Tibial nerve (tissue), 4 donors: ENCODE measurements at regions not wholly inside any gene's neighbourhood (a gene's known extent, or its start where the extent isn't known, plus 50 kb on each side); places are given as distances from the start of the nearest gene placed in this dataset.

Experiments
- DNase-seq, 2 donors: peaks; one replicate each; pipeline ENCODE4 v3.0.0-alpha.2; 2019; ENCODE audit warnings: low spot score in 2 of 2
- H3K27ac ChIP-seq, 4 donors: fragments of 200-600 bp; sonication (generic) in 3 of 4; one replicate each; pipeline ENCODE4 v1.5.1; 2017 to 2019; ENCODE audit warnings: mild to moderate bottlenecking in 1 of 4
- H3K27me3 ChIP-seq, 2 donors: fragments of 200-600 bp; sonication (generic) in 1 of 2; one replicate each; pipeline versions ENCODE4 v1.5.1 to v1.6.0; 2017 to 2019
- H3K36me3 ChIP-seq, 3 donors: fragments of 200-600 bp; sonication (generic); one replicate each; pipeline ENCODE4 v1.5.1; 2018 to 2019
- H3K4me1 ChIP-seq, 4 donors: fragments of 200-600 bp; sonication (generic) in 3 of 4; one replicate each; pipeline ENCODE4 v1.5.1; 2017 to 2019
- H3K4me3 ChIP-seq, 4 donors: fragments of 200-600 bp; sonication (generic) in 3 of 4; one replicate each; pipeline ENCODE4 v1.5.1; 2017 to 2019; ENCODE audit warnings: mild to moderate bottlenecking in 1 of 4, moderate library complexity in 1 of 4
- H3K9me3 ChIP-seq, 4 donors: fragments of 200-600 bp; sonication (generic) in 3 of 4; one replicate each; pipeline ENCODE4 v1.5.1; 2017 to 2019
- CTCF ChIP-seq, 5 experiments: fragments of 200-600 bp in 3 of 5; fragments of 450-650 bp in 2 of 5; sonication (generic) in 3 of 5; IDR thresholded peaks; one replicate each; pipeline ENCODE4 v1.5.1; 2016 to 2019; ENCODE audit warnings: antibody characterized with exemption in 5 of 5, mild to moderate bottlenecking in 3 of 5, moderate library complexity in 2 of 5
- EP300 ChIP-seq, 2 donors: sonication (generic); formaldehyde crosslinking; IDR thresholded peaks; one replicate each; pipeline ENCODE4 v1.6.1; 2017; ENCODE audit warnings: antibody characterized with exemption in 2 of 2, mild to moderate bottlenecking in 1 of 2
- POLR2A ChIP-seq, 2 donors: fragments of 450-650 bp; IDR thresholded peaks; one replicate each; pipeline ENCODE4 v1.6.1; 2017; ENCODE audit warnings: antibody characterized with exemption in 2 of 2, mild to moderate bottlenecking in 2 of 2, moderate library complexity in 2 of 2
- WGBS, 2 donors: methylation state at CpG; one replicate each; pipeline ENCODE4 v1.1.5; 2018; 5-methylcytosine and 5-hydroxymethylcytosine counted together

GRCh38 chr6:9540126-9540525, 874.7 kb downstream of the TFAP2A start:
- DNase-seq: no peak
- Histone ChIP-seq H3K27me3 (no peaks in the 10 kb centered on the region), H3K4me3 (no peak overlapping the region), H3K9me3 (no peaks in the 10 kb centered on the region), H3K4me1 (no peaks in the 10 kb centered on the region), H3K36me3 (no peaks in the 10 kb centered on the region), H3K27ac (no peak overlapping the region)
- TF ChIP-seq EP300 (IDR thresholded peaks at IDR 0.05) (no peak), CTCF (IDR thresholded peaks at IDR 0.05) (no peak), POLR2A (IDR thresholded peaks at IDR 0.05) (no peak)

GRCh38 chr6:9539231-9539755, 875.6 kb downstream of the TFAP2A start:
- Histone ChIP-seq H3K4me3 (no peak overlapping the region), H3K36me3 (no peaks in the 10 kb centered on the region), H3K27me3 (no peaks in the 10 kb centered on the region), H3K9me3 (no peaks in the 10 kb centered on the region), H3K27ac (no peak overlapping the region), H3K4me1 (no peaks in the 10 kb centered on the region)
- WGBS, 2 donors: 53 to 62% methylated on average over 4 of the region's 4 CpGs
- TF ChIP-seq EP300 (IDR thresholded peaks at IDR 0.05): no peak
- TF ChIP-seq CTCF (IDR thresholded peaks at IDR 0.05): no peak
- no peak for TF ChIP-seq POLR2A (IDR thresholded peaks at IDR 0.05)
- DNase-seq: no peak

- WGBS, 2 donors: 90 to 91% methylated on average over 2 of the region's 2 CpGs
Measured at GRCh38 chr6:9537381-9537780, 877.5 kb downstream of the TFAP2A start.

GRCh38 chr6:9535106-9535505, 879.8 kb downstream of the TFAP2A start:
- Histone ChIP-seq H3K4me1 (no peaks in the 10 kb centered on the region), H3K36me3 (no peaks in the 10 kb centered on the region), H3K4me3 (no peak overlapping the region), H3K27me3 (no peaks in the 10 kb centered on the region), H3K9me3 (peaks cover 0 to 4% (median 0%) of the 10 kb centered on the region in 4 donors), H3K27ac (no peak overlapping the region)
- no peak for TF ChIP-seq EP300 (IDR thresholded peaks at IDR 0.05)
- no peak for TF ChIP-seq POLR2A (IDR thresholded peaks at IDR 0.05)
- no peak for TF ChIP-seq CTCF (IDR thresholded peaks at IDR 0.05)
- no peak for DNase-seq
- WGBS, 2 donors: 69 to 82% methylated on average over 2 of the region's 2 CpGs

More at GRCh38 chr6:9537381-9537780, 877.5 kb downstream of the TFAP2A start:
- Histone ChIP-seq H3K36me3 (no peaks in the 10 kb centered on the region), H3K4me1 (no peaks in the 10 kb centered on the region), H3K4me3 (no peak overlapping the region), H3K27ac (no peak overlapping the region), H3K27me3 (no peaks in the 10 kb centered on the region), H3K9me3 (peaks cover 0 to 2% (median 0%) of the 10 kb centered on the region in 4 donors)
- TF ChIP-seq EP300 (IDR thresholded peaks at IDR 0.05) (no peak), CTCF (IDR thresholded peaks at IDR 0.05) (no peak), POLR2A (IDR thresholded peaks at IDR 0.05) (no peak)
- DNase-seq: no peak

GRCh38 chr6:9532621-9533557, 882.0 kb downstream of the TFAP2A start:
- H3K36me3 ChIP-seq: no peaks in the 10 kb centered on the region
- no peak overlapping the region for H3K27ac ChIP-seq
- WGBS, 2 donors: 79 to 85% methylated on average over 3 of the region's 3 CpGs
- H3K4me1 ChIP-seq: no peaks in the 10 kb centered on the region
- H3K4me3 ChIP-seq: no peak overlapping the region
- TF ChIP-seq EP300 (IDR thresholded peaks at IDR 0.05) (no peak), POLR2A (IDR thresholded peaks at IDR 0.05) (no peak), CTCF (IDR thresholded peaks at IDR 0.05) (no peak)
- H3K9me3 ChIP-seq: peaks cover 0 to 4% (median 0%) of the 10 kb centered on the region in 4 donors
- no peak for DNase-seq
- H3K27me3 ChIP-seq: no peaks in the 10 kb centered on the region
